Esophagus squamous epithelium (tissue), 5 donors: ENCODE measurements at regions not wholly inside any gene's neighbourhood (a gene's known extent, or its start where the extent isn't known, plus 50 kb on each side); places are given as distances from the start of the nearest gene placed in this dataset.
"Not testable (repeated sequence)": the region's sequence is repeated elsewhere in the genome, so short reads cannot be mapped to it uniquely, and the experiment has no call there.

Experiments
- DNase-seq: peaks from one replicate; lab custom pipeline; 2025; lab: John Stamatoyannopoulos, UW
- H3K27ac ChIP-seq, 4 donors: fragments of 200-600 bp; sonication (generic); one replicate each; pipeline ENCODE4 v1.5.1; 2016 to 2019; ENCODE audit warnings: mild to moderate bottlenecking in 1 of 4
- H3K27me3 ChIP-seq, 4 donors: fragments of 200-600 bp; sonication (generic); 1 replicate in 3 of 4; 2 replicates in 1 of 4; pipeline versions ENCODE4 v1.5.1 to v1.6.0; 2017 to 2021; ENCODE audit warnings: antibody characterized with exemption in 1 of 4
- H3K36me3 ChIP-seq, 3 donors: fragments of 200-600 bp; sonication (generic); one replicate each; pipeline ENCODE4 v1.5.1; 2016 to 2019
- H3K4me1 ChIP-seq, 3 donors: fragments of 200-600 bp; sonication (generic); one replicate each; pipeline ENCODE4 v1.5.1; 2017 to 2019
- H3K4me3 ChIP-seq, 4 donors: fragments of 200-600 bp; sonication (generic); 1 replicate in 3 of 4; 2 replicates in 1 of 4; pipeline ENCODE4 v1.5.1; 2016 to 2019; ENCODE audit warnings: mild to moderate bottlenecking in 2 of 4, moderate library complexity in 1 of 4
- H3K9me3 ChIP-seq, 3 donors: fragments of 200-600 bp; sonication (generic); one replicate each; pipeline ENCODE4 v1.5.1; 2016 to 2019
- WGBS, 2 donors: methylation state at CpG; one replicate each; pipeline ENCODE4 v1.1.5; 2018; 5-methylcytosine and 5-hydroxymethylcytosine counted together
- intact Hi-C: fragments of 100-400 bp; cut with DNase I; formaldehyde crosslinking; loops from one replicate; pipeline ENCODE4 v1.15.0; 2022
- small RNA-seq, 4 donors: library from RNA; depleted of rRNA; stranded (forward); fragments of <200 nt; gene quantifications; one replicate each; pipeline ENCODE3, GENCODE V24; 2016
- donor health status: DM: yes; HTN: yes; CAD: no.

DNA sequence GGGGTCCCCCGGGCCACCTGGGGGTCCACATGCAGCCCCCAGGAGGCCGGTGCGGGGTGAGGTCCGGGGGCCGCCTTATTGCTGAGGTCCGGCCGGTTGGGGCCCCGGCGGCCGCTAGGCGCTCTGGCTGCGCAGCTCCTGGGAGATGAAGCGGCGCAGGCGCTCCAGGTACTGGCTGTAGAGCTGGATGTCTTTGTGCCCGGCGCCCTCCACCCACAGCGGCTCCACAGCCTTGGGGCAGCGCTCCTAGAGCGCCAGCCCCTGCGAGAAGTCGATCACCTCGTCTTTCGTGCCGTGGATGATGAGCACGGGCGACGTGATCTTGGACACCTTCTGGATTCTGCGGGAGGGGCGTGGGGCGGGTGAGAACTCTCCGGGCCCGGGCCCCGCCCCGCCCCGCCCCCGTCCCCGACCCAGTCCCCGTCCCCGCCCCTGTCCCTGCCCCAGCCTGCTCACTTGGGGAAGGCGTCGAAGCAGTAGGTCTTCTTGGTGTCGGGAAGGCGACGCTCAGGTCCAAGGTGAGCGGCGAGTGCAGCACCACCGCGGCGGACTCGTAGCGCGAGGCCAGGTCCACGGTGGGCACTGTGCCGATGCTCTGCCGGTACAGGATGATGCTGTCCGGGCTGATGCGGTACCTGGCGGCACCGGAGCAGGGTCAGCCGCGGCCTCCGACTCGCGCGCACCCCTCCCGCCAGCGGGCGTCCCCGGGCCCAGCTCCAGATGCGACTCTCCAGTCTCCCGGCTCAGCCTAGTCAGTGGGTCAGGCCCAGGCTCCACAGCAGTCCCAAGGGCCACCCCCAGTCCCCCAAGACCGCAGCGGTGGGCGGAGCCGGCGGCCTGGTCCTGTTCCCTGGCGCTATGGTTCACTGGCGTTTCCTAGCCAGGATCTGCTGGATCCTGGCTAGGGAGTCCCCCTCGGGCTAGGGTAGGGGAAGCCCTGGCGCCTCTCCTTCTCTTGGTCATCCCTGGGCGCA is 89.4 kb upstream of the GOLGA6L1 start:
- WGBS, 2 donors, result 0 to 20% methylated on average over 1 of the region's 82 CpGs
- intact Hi-C loops, H3K9me3 ChIP-seq, H3K27ac ChIP-seq, DNase-seq, H3K4me1 ChIP-seq, H3K27me3 ChIP-seq, H3K36me3 ChIP-seq: not testable (repeated sequence)
- peak overlapping the region in 1 of 4 donors; percentile 30 for H3K4me3 ChIP-seq

DNA sequence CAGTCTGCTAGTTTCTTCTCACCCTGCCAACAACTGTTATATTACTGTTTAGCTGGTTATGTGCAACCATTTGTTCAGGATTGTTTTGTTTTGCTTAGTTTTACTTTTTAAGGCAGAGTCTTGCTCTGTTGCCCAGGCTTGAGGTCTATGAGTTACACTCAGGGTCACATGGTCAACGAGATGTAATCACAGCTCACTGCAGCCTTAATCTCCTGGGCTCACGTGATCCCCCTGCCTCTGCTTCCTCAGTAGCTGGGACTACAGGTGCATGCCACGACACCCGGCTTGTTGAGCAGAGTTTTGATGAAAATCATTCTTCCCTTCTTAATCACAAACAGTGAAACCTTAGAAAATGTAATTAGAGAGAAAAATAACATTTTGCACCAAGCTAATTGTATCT is 72.8 kb upstream of the GOLGA6L1 start:
- DNase-seq, H3K36me3 ChIP-seq, H3K4me1 ChIP-seq, intact Hi-C loops, H3K4me3 ChIP-seq, H3K27ac ChIP-seq, H3K9me3 ChIP-seq, H3K27me3 ChIP-seq: not testable (repeated sequence)
- WGBS, 2 donors, result 59% methylated on average over 4 of the region's 4 CpGs; no CpG with 5 or more reads in 1 of the 2 donors

DNA sequence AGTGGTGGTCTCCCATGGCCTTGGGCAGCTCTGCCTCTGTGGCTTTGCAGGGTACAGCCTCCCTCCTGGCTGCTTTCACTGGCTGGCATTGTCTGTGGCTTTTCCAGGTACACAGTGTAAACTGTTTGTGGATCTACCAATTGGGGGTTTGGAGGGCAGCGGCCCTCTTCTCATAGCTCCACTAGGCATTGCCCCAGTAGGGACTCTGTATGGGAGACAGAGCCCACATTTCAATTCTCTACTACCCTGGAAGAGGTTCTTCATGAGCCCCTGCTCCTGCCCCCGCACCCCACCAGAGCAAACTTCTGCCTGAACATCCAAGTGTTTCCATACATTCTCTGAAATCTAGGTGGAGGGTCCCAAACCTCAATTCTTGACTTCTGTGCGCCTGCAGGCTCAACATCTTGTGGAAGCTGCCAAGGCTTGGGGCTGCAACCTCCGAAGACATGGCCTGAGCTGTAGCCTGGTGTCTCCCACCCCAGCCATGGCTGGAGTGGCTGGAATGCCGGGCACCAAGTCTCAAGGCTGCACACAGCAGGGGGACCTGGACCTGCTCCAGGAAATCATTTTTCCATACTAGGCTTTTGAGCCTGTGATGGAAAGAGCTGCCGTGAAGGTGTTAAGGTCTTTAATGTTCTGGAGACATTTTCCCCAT is 63.3 kb upstream of the GOLGA6L1 start:
- H3K36me3 ChIP-seq, intact Hi-C loops, DNase-seq, H3K9me3 ChIP-seq, H3K27me3 ChIP-seq, H3K27ac ChIP-seq, H3K4me3 ChIP-seq, H3K4me1 ChIP-seq: not testable (repeated sequence)
- WGBS, 2 donors, result 100% methylated on average over 1 of the region's 6 CpGs; no CpG with 5 or more reads in 1 of the 2 donors

DNA sequence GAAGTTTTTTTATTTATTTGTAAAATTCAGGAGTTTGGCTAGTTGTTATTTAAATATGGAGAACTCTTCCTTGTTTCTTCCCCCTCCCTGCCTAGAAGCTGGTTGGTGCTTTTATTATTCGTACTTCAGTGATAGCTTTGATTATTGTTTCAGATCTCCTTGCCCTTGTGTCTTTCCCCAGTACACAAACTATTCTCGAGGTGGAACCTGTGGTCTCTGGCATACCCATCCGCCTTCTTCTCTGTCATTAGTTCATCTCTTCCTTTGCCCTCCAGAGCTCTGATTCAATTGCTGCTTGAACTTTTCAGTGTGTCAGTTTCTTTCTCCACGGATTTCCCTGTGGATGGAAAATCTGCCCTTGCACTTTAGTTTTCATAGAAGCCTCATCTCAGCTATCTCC is 61.8 kb upstream of the GOLGA6L1 start:
- WGBS, 2 donors, result 57 to 60% methylated on average over 3 to 4 of the region's 4 CpGs

DNA sequence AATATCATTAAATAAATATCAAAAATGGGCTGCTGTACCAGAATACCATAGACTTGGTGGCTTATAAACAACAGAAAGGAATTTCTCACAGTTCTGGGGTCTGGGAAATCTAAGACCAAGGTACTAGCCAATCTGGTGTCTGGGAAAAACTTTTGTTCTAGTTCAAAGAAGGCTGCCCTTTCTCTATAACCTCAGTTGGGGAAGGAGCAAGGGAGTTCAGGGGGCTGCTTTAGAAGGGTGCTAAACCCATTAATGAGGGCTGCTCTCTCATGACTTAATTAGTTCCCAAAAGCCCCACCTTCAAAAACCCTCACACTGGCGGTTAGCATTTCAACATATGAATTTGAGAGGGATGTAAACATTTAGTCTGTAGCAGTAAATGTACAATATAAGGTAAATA is 55.7 kb upstream of the GOLGA6L1 start:
- H3K9me3 ChIP-seq, intact Hi-C loops, H3K36me3 ChIP-seq, H3K27me3 ChIP-seq, DNase-seq, H3K4me3 ChIP-seq, H3K4me1 ChIP-seq, H3K27ac ChIP-seq: not testable (repeated sequence)
- 20 to 71% methylated on average over 1 of the region's 1 CpG for WGBS, 2 donors

More for the DNA sequence above, 61.8 kb upstream of the GOLGA6L1 start:
- H3K4me3 ChIP-seq, H3K36me3 ChIP-seq, intact Hi-C loops, H3K27ac ChIP-seq, DNase-seq, H3K27me3 ChIP-seq, H3K4me1 ChIP-seq, H3K9me3 ChIP-seq: not testable (repeated sequence)

Small RNA genes in the stretch of these regions (small RNA-seq; reads per million reads assigned to genes)
- gene AC116165.2 (0 reads per million in 4 donors), gene MIR4509-1 (0 reads per million in 4 donors)
